ENCODE measurements at regions not wholly inside any gene's neighbourhood (a gene's known extent, or its start where the extent isn't known, plus 50 kb on each side); places are given as distances from the start of the nearest gene placed in this dataset.
"Not testable (repeated sequence)": the region's sequence is repeated elsewhere in the genome, so short reads cannot be mapped to it uniquely, and the experiment has no call there.

DNA sequence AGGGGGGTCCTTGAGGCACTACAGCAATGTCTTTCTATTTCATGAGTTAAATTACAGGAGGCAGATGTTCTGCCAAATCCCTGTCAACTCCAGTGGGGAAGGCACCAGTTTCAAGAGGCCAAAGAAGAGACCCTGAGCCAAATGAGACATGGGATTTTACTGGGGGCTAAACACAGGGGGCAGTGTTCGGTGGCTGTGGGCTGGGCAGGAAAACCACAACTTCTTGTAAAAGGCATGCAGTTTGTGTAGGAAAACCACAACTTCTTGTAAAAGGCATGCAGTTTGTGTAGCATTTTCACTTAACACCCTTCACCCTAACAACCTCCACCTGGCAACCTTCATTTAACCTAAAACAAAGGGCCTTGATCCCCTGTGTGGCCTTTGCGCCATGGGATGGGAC lies 61.0 kb downstream of the POLR2M start:
- no peak for ATAC-seq

GRCh38 chr15:57769266-57769665 lies 62.8 kb downstream of the POLR2M start:
- no peak for ATAC-seq

DNA sequence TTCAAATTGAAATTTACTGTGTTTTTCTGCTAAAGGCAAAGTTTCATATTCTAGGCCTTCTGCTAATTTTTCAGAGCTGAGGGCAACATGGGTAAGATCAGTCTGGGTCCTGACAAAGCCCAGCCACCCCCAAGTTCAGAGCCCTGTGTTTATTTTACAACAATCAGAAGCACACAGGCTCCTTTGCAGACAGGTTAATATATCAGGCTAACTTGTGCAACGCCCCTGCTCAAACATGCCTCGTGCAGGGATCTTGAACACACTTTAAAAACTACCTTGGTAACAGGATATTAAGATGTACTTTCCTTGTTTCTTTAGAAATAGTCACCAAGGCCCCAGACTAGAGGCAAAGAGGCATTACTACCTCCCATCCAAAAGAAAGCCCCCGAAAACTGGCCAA lies 64.0 kb downstream of the POLR2M start:
- ATAC-seq: no peak

DNA sequence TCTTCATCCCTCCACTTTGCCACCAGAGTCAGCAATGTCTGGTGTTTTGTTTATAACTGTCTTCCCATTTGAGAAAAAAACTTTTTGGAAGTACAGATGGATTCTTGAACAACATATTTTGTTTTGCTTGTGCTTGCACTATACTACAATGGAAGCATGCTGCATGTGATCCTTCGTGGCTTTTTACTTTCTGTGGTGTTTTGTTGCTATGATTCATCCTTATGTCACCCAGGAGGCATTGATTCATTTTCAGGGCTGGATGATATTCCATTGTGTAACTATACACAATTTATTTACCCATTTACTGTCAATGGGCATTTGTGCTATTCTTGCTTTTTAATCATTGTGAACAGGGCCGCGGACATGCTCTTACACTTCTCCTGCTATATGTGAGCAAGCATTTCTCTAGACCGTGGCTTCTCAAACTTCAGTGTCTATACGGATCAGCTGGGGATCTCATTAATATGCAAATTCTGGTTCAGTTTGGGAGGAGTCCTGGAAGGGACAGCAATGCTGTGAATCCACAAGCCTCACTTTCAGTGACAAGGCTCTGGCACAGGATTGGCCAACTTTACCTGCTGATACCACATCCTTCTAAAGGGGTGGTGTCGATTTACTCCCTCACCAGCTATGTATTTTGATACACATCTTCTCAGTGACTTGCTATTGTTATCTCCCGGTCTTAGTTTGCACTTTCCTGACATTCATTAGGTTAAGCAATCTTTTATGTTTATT lies 65.9 kb downstream of the POLR2M start:
- ATAC-seq: peak in 1 of 2 donors; percentile 24

DNA sequence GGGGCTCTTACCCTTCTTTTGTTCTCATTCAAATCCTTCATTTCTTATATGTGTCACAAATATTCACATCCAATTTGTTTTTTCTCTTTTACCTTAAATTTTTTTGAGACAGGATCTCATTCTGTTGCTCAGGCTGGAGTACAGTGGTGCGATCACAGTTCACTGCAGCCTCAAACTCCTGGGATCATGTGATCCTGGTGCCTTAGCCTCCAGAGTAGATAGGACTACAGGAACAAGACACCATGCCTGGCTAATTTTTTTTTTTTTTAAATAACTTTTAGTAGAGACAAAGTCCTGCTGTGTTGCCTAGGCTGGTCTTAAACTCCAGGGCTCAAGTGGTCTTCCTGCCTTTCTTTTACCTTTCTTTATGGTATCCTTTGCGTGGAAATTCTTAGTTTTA lies 66.5 kb downstream of the POLR2M start:
- ATAC-seq: no peak

DNA sequence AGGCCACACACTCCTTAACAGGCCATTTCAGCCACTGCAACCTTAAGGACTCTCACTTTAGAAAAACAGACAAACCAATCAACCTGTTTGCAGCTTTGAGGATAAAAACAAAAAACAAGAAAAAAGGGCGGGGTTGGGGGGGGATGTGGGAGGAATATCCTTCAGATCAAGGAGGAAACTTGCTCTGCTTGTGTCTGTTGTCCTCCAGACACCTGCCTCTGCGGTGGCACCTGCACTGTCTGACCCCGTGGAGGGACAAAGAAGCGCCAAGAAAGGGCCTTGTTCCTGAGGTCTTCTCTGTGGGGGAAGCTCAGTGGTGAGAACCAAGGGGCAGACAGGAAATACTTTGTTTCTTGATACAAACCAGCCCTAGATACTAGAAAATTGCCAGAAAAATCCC lies 70.5 kb downstream of the POLR2M start:
- ATAC-seq: no peak

- ATAC-seq: no peak
Measured at GRCh38 chr15:57780471-57780870, 74.0 kb downstream of the POLR2M start.

DNA sequence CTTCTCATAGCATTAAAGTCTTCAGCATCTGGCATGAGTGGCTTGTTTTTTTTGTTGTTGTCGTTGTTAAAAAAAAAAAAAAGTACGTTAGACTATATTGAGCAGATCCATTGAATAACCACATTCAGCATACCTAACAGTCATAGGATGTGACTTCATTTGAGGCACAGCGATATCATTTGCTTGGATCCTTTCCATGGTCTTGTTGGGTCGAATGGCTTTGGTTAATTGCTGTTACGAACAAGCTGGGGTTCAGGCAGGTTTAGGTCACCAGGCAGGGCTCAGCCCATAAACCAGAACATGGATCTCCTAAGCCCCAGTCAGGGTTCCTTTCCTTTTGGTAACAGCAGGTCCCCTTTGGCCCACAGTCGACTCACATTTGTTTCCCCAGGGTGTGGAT lies 76.2 kb downstream of the POLR2M start:
- ATAC-seq: no peak

DNA sequence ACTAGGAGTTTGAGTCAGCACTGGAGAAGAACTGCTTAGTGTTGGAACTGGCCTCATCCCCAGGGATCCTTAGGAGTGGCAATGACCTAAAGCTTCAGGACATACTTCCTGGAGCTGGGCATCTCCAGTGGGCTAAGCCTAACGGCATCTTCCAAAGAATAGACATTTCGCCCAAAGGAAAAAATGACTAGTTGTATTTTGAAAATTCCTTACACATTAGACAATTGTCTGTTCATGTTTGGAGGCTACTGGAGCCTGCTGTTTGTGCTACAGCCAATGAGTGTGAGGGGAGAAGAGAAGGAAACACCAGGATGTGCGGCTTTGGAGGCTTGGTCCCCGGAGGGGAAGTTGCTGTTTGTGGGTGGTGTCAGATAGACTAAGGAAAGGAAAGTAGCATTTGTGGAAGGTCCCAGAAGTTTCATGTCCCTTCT lies 77.6 kb downstream of the POLR2M start:
- no peak for ATAC-seq

- ATAC-seq: no peak
Measured at GRCh38 chr15:57785039-57785438, 78.5 kb downstream of the POLR2M start.

- no peak for ATAC-seq
Measured at GRCh38 chr15:57785959-57786358, 79.4 kb downstream of the POLR2M start.

- no peak for ATAC-seq
Measured at GRCh38 chr15:57789225-57789624, 82.7 kb downstream of the POLR2M start.

GRCh38 chr15:57792724-57793449 lies 86.4 kb downstream of the POLR2M start:
- ATAC-seq: no peak

DNA sequence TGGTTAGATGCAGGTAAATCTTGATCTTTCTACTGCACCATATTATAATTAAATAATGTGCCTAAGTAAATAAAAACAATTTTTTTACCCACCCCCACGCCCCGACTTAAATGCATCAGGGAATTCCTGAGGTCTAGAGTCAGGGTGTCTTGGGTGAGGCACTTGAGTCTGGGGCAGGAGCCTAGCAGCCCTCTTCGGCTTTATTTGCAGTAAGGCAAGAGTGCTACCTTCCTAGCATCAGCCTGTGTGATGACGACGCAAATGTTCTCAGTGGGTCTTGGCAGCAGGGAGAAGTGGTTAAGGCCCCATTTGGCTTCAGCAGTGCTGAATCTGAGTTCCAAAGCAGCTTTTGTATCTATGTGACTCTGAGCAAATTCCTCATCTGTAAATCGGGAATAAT lies 88.7 kb downstream of the POLR2M start:
- no peak for ATAC-seq

DNA sequence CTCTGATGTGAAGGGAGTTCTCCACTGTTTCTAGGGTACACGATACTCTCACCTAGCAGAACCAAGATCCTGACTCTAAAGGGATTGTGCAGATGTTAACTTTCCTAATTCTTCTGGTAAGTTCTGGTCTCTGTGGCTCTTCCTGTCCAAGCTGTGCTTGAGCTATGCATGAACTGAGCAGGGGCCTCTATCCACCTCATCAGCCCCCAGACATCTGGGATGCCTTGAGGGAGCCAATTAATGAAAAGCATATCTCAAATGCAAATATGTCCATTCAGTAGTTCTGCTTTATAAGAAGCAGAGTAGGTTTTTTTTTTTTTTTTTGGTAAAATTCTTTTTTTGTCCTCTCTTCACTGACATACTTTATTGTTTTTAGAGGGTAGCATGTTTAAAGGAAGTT lies 89.6 kb downstream of the POLR2M start:
- ATAC-seq: no peak

DNA sequence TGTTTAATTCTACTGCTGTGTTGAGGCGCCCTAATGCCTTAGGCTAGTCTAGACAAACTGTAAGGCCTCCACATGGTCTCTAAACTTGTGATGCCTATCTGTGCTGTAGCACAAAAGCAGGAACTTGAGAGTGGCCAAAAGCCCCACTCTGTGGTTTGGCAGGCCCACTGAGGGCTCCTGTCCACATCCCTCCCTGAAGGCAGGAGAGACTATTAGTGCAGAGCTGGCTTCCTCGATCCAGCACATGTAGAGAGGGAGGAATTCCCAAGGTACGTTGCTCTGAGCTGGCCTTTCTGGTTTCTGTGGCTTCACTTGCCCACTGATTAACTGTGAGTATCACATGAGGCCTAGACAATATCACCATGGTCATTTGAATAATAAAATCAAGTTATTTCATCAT lies 90.6 kb downstream of the POLR2M start:
- ATAC-seq: no peak

- no peak for ATAC-seq
Measured at GRCh38 chr15:57797568-57798267, 91.2 kb downstream of the POLR2M start.

- ATAC-seq: no peak
Measured at GRCh38 chr15:57806003-57806402, 99.5 kb downstream of the POLR2M start.

DNA sequence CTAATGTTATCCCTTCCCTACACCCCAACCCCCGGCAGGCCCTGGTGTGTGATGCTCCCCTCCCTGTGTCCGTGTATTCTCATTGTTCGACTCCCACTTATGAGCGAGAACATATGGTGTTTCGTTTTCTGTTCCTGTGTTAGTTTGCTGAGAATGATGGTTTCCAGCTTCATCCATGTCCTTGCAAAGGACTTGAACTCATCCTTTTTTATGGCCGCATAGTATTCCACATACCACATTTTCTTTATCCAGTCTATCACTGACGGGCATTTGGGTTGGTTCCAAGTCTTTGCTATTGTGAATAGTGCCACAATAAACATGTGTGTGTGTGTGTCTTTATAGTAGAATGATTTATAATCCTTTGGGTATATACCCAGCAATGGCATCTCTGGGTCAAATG lies 102.8 kb downstream of the POLR2M start:
- ATAC-seq: not testable (repeated sequence)

GRCh38 chr15:57816599-57816998 lies 110.1 kb downstream of the POLR2M start:
- no peak for ATAC-seq

- ATAC-seq: no peak
Measured at GRCh38 chr15:57819646-57820045, 113.1 kb downstream of the POLR2M start.

- no peak for ATAC-seq
Measured at GRCh38 chr15:57820119-57820518, 113.6 kb downstream of the POLR2M start.

GRCh38 chr15:57821826-57822225 lies 115.3 kb downstream of the POLR2M start:
- no peak for ATAC-seq

- no peak for ATAC-seq
Measured at GRCh38 chr15:57823325-57823882, 116.9 kb downstream of the POLR2M start.
